ENCODE measurements at regions not wholly inside any gene's neighbourhood (a gene's known extent, or its start where the extent isn't known, plus 50 kb on each side); places are given as distances from the start of the nearest gene placed in this dataset.

DNA sequence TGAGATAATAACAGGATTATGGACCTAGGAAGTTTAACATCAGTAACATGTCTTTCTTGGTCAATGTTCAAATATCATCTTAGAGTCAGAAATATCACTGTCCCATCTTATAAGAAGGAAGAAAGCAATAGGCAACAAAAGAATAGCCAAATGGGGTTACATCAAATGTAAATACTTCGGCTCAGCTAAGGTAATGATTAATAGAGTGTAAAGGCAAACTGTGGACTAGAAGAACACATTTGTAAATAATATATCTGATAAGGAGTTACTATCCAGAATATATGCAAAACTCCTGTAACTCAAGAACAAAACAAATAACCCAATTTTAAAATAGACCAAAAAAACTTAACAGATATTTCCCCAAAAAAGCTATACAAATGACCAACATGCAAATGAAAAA lies 630.3 kb downstream of the RPS29 start:
- Histone ChIP-seq H3K4me1 (ENCODE audit: control insufficient read depth in 1 of 2, insufficient read depth in 2 of 2, low read depth in 1 of 2, low read length in 1 of 2) (no peaks in the 10 kb centered on the region), H3K4me3 (ENCODE audit: low read depth in 2 of 2, low read length in 1 of 2) (no peak overlapping the region), H3K9me2 (no peaks in the 10 kb centered on the region), H3K79me2 (ENCODE audit: insufficient read depth) (no peaks in the 10 kb centered on the region), H3F3A (replicated peaks; ENCODE audit: insufficient read depth) (no peaks in the 10 kb centered on the region), H3K27ac (ENCODE audit: low read depth in 2 of 2, low read length in 1 of 2) (no peak overlapping the region), H4K20me1 (ENCODE audit: insufficient read depth) (no peaks in the 10 kb centered on the region), H3K36me3 (replicated peaks in 1 of 2; ENCODE audit: control insufficient read depth in 1 of 2, insufficient read depth in 2 of 2, low read length in 1 of 2) (no peaks in the 10 kb centered on the region), H3K9ac (no peak overlapping the region), H3K9me3 (no peaks in the 10 kb centered on the region), H3K27me3 (ENCODE audit: insufficient read depth) (no peaks in the 10 kb centered on the region), H2AFZ (ENCODE audit: low read depth) (no peak overlapping the region), H3K4me2 (no peak overlapping the region)
- DNase-seq = no peak
- 50% methylated on average over 1 of the region's 1 CpG for WGBS (ENCODE audit: low lambda C conversion rate)
- TF ChIP-seq, protein P1, sequence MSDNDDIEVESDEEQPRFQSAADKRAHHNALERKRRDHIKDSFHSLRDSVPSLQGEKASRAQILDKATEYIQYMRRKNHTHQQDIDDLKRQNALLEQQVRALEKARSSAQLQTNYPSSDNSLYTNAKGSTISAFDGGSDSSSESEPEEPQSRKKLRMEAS (IDR thresholded peaks at IDR 0.05; ENCODE audit: low read depth) = no peak
- TF ChIP-seq EP300 (IDR thresholded peaks at IDR 0.05; ENCODE audit: borderline replicate concordance in 1 of 2, low read depth in 1 of 2, low read length in 1 of 2) (no peak), ELF1 (IDR thresholded peaks at IDR 0.05) (no peak), RFX5 (IDR thresholded peaks at IDR 0.05; ENCODE audit: low read length) (no peak), MXI1 (IDR thresholded peaks at IDR 0.05; ENCODE audit: low read depth, low read length) (no peak), NFIC (IDR thresholded peaks at IDR 0.05; ENCODE audit: borderline replicate concordance) (no peak), FOXM1 (IDR thresholded peaks at IDR 0.05; ENCODE audit: low read depth) (no peak), GATA2 (CRISPR knock-in tag; IDR thresholded peaks at IDR 0.05) (no peak), EZH2phosphoT487 (IDR thresholded peaks at IDR 0.05; ENCODE audit: borderline replicate concordance, low read depth) (no peak), SMC3 (IDR thresholded peaks at IDR 0.05; ENCODE audit: low read depth, low read length) (no peak), TCF12 (IDR thresholded peaks at IDR 0.05) (no peak), RXRA (IDR thresholded peaks at IDR 0.05; ENCODE audit: borderline replicate concordance, low read depth) (no peak), TAF1 (IDR thresholded peaks at IDR 0.05; ENCODE audit: borderline replicate concordance, low read depth, low read length) (no peak)
- TF ChIP-seq, protein P2, sequence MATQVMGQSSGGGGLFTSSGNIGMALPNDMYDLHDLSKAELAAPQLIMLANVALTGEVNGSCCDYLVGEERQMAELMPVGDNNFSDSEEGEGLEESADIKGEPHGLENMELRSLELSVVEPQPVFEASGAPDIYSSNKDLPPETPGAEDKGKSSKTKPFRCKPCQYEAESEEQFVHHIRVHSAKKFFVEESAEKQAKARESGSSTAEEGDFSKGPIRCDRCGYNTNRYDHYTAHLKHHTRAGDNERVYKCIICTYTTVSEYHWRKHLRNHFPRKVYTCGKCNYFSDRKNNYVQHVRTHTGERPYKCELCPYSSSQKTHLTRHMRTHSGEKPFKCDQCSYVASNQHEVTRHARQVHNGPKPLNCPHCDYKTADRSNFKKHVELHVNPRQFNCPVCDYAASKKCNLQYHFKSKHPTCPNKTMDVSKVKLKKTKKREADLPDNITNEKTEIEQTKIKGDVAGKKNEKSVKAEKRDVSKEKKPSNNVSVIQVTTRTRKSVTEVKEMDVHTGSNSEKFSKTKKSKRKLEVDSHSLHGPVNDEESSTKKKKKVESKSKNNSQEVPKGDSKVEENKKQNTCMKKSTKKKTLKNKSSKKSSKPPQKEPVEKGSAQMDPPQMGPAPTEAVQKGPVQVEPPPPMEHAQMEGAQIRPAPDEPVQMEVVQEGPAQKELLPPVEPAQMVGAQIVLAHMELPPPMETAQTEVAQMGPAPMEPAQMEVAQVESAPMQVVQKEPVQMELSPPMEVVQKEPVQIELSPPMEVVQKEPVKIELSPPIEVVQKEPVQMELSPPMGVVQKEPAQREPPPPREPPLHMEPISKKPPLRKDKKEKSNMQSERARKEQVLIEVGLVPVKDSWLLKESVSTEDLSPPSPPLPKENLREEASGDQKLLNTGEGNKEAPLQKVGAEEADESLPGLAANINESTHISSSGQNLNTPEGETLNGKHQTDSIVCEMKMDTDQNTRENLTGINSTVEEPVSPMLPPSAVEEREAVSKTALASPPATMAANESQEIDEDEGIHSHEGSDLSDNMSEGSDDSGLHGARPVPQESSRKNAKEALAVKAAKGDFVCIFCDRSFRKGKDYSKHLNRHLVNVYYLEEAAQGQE (IDR thresholded peaks at IDR 0.05; ENCODE audit: low read depth, low read length) = no peak
- TF ChIP-seq, protein P3, sequence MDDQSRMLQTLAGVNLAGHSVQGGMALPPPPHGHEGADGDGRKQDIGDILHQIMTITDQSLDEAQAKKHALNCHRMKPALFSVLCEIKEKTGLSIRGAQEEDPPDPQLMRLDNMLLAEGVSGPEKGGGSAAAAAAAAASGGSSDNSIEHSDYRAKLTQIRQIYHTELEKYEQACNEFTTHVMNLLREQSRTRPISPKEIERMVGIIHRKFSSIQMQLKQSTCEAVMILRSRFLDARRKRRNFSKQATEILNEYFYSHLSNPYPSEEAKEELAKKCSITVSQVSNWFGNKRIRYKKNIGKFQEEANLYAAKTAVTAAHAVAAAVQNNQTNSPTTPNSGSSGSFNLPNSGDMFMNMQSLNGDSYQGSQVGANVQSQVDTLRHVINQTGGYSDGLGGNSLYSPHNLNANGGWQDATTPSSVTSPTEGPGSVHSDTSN (IDR thresholded peaks at IDR 0.05) = no peak
- TF ChIP-seq, protein P4, sequence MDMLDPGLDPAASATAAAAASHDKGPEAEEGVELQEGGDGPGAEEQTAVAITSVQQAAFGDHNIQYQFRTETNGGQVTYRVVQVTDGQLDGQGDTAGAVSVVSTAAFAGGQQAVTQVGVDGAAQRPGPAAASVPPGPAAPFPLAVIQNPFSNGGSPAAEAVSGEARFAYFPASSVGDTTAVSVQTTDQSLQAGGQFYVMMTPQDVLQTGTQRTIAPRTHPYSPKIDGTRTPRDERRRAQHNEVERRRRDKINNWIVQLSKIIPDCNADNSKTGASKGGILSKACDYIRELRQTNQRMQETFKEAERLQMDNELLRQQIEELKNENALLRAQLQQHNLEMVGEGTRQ (IDR thresholded peaks at IDR 0.05; ENCODE audit: borderline replicate concordance, low read depth, low read length) = no peak
- ChIA-PET POLR2A (no interaction called here), CTCF (no interaction called here)

All from SK-N-SH (cell line).